IPS-11a (cell line): ENCODE measurements at regions not wholly inside any gene's neighbourhood (a gene's known extent, or its start where the extent isn't known, plus 50 kb on each side); places are given as distances from the start of the nearest gene placed in this dataset.
"Not testable (repeated sequence)": the region's sequence is repeated elsewhere in the genome, so short reads cannot be mapped to it uniquely, and the experiment has no call there.

ENCODE experiments used
- H3K4me3 ChIP-seq: one replicate; pipeline ENCODE4 v1.5.1; 2013; ENCODE audit warnings: low read depth, low read length, control low read depth

DNA sequence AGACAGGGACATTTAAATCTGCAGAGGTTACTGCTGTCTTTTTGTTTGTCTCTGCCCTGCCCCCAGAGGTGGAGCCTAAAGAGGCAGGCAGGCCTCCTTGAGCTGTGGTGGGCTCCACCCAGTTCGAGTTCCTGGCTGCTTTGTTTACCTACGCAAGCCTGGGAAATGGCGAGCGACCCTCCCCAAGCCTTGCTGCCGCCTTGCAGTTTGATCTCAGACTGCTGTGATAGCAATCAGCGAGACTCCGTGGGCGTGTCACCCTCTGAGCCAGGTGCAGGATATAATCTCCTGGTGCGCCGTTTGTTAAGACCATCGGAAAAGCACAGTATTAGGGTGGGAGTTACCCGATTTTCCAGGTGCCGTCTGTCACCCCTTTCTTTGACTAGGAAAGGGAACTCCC, 93.3 kb downstream of the ANKRD30BL start:
- not testable (repeated sequence) for H3K4me3 ChIP-seq

DNA sequence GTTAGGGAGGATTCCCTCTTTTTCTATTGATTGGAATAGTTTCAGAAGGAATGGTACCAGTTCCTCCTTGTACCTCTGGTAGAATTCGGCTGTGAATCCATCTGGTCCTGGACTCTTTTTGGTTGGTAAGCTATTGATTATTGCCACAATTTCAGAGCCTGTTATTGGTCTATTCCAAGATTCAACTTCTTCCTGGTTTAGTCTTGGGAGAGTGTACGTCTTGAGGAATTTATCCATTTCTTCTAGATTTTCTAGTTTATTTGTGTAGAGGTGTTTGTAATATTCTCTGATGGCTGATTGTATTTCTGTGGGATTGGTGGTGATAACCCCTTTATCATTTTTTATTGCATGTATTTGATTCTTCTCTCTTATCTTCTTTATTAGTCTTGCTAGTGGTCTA, 96.4 kb downstream of the ANKRD30BL start:
- H3K4me3 ChIP-seq: not testable (repeated sequence)

DNA sequence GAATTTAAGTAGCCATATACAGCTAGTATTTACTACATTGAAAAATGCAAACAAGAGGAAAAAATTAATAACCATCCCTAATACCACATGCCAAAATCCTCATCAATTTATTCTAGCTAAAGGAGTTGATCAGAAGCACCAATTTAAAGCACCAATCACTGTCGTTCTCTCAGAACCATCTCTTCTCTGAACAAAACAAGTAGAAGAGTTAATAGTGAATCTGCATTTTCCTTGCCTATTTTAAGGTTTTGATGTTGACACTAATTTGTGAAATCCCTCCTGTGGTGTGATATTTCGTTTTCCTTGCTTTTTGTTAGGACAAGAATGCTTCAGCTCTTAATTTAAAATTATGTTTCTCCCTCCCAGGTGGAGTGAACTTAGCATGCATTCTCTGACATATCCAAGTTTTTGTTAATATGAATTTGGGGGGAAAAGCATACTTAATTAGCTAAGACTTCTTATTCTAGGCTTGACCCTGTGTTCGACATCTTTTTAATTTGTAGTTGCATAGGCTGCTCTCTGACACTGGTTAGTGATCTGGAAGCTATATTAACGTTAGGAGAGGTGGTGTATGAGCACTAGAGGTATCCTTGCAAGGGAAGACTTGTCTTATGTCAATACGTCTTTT, 122.0 kb downstream of the ANKRD30BL start:
- H3K4me3 ChIP-seq: not testable (repeated sequence)

DNA sequence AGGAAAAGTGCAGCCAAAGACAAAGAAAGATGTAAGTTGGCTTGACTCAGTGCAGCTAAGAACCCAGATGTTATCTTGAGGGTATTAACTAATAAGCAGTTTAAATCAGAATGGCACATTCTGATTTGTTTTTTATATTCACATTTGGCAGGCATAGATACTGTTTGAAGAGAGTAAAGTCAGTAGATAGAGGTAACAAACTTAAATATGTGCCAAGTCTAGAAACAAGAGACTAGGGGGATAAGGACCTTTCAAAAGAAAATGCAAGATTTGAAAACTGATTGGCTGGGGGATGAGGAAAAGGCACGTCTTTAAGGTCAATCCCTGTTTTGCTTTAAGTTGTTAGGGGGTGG, 122.9 kb downstream of the ANKRD30BL start:
- peak overlapping the region; percentile 43 for H3K4me3 ChIP-seq

DNA sequence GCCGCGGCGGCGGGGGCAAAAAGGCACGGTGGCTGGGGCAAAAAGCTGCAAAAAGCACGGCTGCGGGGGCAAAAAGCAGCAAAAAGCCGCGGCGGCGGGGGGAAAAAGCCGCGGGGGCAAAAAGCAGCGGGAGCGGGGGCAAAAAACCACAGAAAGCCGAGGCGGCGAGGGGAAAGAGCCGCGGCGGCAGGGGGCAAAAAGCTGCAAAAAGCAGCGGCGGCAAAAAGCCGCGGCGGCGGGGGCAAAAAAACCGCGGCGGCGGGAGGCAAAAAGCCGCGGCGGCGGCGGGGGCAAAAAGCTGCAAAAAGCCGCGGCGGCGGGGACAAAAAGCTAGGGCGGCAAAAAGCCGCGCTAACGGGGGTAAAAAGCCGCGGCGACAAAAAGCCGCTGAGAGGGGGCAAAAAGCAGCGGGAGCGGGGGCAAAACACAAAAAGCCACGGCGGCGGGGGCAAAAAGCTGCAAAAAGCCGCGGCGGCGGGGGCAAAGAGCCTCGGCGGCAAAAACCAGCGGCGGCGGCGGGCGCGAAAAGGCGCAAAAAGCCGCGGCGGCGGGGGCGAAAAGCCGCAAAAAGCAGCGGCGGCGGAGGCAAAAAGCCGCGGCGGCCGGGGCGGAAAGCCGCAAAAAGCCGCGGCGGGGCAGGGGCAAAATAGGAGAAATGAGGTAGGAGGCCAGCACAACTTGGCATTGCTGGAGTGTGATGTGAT, 123.4 kb downstream of the ANKRD30BL start:
- H3K4me3 ChIP-seq: peak overlapping the region; percentile 43

DNA sequence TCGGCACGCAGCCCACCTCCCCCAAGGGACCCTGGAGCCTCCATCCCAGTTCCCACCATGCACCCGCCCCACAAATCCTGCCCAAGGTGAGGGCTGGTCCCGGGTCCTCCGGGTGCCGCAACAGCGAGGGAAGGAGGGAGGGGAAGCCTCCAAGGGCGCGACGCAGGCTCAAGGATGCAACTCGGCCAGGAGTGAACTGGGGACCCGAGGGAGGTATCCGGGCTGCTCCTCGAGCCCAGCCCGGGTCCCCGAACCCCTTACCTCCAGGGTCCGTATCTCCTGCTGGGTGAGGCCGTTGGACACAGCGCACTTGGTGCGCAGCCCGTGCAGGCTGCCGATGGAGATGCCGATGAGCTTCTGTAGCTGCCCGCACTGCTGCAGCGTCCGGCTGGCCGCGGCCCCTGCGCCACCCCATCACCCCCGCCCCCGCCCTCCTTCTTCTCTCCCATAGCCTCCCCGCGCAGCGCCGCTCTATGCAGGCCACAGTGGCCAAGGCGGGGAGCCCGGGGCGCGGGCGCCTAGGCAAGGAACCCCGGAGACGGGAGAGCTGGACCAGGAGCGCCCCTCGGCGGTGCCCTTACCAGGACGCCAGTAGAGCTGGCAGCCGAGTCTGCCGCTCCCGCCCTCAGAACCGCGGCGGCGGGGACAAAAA, 124.1 kb downstream of the ANKRD30BL start:
- H3K4me3 ChIP-seq: peak overlapping the region; percentile 43

DNA sequence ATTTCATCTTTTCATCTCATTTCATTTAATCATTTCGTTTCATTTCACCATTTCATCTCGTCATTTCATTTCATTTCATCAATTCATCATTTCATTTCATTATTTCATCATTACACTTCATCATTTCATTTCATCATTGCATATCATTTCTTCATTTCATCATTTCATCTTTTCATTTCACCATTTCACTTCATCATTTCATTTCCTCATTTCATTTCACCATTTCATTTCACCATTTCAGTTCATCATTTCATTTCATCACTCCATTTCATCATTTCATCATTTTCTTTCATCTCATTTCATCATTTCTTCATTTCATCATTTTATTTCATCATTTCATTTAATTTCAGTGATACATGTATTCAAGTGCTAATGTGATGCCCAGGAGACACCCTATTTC, 127.1 kb downstream of the ANKRD30BL start:
- H3K4me3 ChIP-seq: no peak overlapping the region

DNA sequence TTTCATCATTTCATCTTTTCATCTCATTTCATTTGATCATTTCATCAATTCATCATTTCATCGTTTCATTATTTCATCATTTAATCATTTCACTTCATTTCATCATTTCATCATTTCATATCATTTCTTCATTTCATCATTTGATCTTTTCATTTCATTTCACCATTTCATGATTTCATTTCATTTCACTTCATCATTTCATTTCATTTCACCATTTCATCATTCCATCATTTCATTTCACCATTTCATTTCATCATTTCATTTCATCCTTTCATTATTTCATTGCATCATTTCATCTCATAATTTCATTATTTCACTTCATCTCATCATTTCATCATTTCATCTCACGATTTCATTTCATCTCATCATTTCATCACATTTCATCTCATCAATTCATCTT, 127.8 kb downstream of the ANKRD30BL start:
- no peak overlapping the region for H3K4me3 ChIP-seq

DNA sequence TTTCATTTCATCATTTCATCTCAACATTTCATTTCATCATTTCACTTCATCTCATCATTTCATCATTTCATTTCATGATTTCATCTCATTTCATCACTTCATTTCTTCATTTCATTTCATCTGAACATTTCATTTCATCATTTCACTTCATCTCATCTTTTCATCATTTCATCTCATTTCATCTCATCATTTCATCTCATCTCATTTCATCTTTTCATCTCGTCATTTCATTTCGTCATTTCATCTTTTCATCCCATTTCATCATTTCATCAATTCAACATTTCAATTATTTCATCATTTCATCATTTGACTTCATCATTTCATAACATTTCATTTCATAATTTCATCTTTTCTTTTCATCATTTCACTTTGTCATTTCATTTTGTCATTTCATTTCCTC, 128.4 kb downstream of the ANKRD30BL start:
- H3K4me3 ChIP-seq: no peak overlapping the region

DNA sequence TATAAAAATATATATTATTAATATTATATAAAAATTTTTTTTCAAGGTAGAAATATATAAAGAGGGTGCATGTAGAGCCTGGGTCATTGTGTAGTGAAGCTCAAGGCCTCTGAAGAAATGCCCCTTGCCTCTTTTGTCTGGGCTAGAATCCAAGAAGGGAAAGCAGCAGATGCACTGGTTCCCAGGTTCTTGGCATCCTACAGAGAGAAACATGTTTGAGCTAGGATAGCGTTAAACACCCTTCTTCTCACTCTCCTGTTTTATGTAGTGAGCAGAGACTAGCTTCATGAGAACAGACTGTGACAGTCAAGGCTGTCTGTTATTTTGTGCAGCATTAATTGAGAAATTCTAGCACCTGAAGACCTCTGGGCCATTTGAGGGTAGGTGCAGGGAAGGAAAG, 149.7 kb downstream of the ANKRD30BL start:
- not testable (repeated sequence) for H3K4me3 ChIP-seq

DNA sequence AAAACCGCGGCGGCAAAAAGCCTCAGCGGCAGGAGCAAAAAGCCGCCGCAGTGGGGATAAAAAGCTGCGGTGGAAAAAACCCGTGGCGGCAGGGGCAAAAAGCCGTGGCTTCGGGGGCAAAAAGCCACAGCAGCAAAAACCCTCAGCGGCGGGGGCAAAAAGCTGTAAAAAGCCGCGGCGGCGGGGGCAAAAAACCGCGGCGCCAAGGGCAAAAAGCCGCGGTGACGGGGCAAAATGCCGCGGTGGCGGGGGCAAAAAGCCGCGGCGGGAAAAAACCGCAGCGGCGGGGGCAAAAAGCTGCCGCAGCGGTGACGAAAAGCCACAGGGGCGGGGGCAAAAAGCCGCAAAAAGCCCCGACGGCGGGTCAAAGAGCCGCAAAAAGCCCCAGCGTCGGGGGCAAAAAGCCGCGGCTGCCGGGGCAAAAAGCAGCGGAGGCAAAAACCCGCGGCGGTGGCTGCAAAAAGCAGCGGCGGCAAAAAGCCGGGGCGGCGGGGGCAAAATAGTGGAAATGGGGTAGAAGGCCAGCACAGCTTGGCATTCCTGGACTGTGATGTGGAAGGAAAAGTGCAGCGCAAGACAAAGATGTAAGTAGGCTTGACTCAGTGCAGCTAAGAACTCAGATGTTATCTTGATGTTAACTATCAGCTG, 151.8 kb downstream of the ANKRD30BL start:
- H3K4me3 ChIP-seq: peak overlapping the region; percentile 54

DNA sequence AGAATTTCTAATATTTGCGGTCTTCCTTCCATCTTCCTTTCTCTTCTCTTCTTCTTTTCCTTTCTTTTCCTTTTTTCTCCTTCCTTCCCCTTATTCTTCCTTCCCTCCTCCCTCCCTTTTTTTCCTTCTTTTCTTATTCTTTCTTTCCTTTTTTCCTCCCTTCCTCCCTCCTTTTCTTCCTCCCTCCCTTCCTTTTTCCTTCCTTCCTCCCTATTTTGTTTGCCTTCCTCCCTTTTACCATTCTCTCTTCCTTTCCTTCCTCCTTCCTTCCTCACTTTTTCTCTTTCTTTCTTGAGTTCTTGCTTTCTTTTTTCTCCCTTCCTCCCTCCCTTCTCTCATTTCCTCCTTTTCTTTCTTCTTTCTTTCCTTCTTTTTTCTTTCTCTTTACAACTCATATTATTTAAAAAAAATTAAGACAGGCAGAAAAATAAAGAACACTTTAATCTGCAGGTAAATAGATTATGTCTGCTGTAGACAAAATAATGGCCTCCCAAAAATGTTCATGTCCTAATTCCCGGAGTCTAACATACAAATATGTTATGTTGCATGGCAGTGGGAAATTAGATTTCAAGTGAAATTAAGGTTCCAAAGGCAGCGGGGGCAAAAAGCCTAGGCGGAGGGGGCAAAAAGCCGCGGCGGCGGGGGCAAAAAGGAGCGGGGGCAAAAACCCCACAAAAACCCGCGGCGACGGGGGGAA, 152.4 kb downstream of the ANKRD30BL start:
- peak overlapping the region; percentile 54 for H3K4me3 ChIP-seq

DNA sequence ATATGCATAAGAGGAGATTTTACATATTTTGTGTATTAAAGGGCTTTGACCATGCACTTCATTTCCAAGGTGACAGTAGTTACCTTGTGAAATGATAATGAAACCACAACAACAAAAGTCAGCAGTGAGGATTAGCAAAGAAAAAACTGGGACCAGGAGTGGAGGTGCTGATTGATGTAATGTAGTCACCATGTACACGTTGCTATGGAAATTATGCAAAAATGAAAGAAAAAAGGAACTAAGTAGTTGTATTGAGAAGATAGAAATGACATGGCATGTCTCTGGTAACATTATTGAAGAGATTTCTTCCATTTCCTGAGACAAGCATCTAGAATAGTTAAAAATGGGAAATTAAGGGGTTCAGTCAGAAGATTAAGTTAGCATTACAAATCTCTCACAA, 171.0 kb downstream of the ANKRD30BL start:
- H3K4me3 ChIP-seq: not testable (repeated sequence)

DNA sequence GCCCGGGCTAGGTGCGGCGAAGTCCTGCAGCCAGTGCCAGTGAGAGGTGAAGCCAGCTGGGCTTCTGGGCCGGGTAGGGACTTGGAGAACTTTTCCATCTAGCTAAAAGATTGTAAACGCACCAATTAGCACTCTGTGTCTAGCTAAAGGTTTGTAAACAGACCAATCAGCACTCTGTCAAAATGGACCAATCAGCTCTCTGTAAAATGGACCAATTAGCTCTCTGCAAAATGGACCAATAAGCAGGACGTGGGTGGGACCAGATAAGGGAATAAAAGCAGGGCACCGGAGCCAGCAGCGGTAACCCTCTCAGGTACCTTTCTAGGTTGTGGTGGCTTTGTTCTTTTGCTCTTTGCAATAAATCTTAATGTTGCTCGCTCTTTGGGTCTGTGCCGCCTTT, 195.1 kb downstream of the ANKRD30BL start:
- H3K4me3 ChIP-seq: not testable (repeated sequence)

DNA sequence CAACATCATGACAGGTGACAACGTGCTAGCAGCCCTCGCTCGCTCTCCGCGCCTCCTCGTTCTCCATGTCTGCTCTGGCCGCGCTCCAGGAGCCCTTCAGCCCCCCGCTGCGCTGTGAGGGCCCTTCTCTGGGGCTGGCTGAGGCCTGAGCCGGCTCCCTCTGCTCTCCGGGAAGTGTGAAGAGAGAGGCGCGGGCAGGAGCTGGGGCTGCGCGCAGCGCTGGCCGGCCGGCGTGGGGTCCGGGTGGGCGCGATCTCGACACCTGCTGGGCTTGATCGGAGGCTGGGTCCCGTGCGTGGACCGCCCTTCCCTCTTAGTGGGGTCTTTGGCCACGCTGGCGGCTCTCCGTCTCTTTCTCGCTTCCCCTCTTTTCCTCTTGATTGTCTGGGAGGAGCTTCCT, 195.5 kb downstream of the ANKRD30BL start:
- no peak overlapping the region for H3K4me3 ChIP-seq

DNA sequence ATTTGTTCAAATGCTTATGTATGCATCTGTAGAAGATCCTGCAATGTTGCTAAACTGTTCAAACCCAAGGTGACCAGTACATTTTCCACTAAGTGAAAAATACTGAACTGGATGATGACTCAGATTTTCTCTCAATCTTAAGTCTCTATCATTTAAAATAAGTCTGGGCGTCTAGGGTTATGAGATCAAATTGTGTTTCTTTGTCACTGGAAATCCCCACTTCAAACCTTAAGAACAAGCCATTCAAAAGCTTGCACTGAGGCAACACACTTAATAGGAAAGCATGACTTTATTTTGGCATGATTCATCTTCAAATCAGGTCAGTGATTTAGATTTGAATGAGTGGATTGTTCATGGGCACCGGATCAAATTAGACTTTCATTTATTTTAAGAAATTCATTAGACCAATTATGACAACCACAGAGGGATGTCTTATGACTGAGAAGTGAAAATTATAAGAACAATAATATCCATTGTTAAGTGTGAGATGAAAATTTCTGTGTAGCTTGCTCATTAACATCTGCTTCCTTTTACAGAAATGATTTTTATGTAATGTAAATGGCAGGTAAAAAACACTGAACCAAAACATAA, 203.6 kb downstream of the ANKRD30BL start:
- H3K4me3 ChIP-seq: not testable (repeated sequence)

DNA sequence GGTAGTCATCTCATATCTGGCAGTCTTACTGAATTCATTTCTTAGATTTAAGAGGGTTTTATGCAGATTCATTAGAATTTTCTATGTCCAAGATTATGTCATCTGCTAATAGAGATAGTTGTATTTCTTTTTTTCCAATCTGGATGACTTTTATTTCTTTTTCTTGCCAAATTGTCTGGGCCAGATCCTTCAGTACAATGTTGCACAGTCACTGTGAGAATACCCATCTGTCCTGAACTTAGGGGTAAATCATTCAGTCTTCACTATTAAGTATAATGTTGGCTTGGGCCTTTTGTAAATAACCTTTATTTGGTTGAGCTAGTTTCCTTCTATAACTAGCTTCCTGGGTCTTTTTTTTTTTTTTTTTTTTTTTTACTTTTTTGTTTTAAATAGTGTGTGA, 213.1 kb downstream of the ANKRD30BL start:
- H3K4me3 ChIP-seq: not testable (repeated sequence)

DNA sequence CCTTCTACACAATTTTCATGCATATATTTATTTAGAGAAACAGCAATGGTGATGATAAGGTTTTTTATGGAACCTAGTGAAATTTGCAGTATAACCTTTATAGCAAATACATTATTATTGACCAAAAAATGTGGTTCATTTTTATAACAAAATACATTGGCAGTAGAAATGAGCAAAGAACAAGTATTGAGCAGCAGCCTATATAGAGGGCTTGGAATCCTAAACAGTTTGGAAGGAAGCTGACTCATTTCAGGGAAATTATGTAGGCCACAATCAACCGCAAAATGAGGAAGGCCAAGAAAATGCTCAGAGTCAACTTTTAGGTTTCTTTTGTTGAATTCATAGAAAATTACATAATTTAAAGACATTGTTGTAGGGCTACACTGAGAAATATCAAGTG, 238.5 kb downstream of the ANKRD30BL start:
- H3K4me3 ChIP-seq: not testable (repeated sequence)

DNA sequence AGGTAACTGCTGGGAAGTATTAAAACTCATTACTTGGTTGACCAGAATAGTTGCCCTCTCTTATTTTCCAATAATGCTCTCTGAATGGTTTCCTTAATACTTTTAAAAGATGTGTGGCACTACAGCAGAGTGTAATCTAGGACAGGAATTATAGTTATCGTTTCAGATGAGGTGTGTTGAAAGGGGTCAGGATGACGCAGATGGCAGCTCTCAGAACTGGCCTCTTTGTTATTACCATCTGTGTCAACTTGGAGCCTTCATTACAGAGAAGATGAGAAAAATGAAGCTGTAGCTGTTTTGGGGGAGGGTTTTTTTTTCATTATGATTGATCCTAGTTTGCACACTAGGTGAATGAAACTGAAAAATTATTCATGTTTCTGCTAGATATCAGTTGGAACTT, 238.9 kb downstream of the ANKRD30BL start:
- H3K4me3 ChIP-seq: not testable (repeated sequence)
